PC-9 (cell line): ENCODE measurements at regions not wholly inside any gene's neighbourhood (a gene's known extent, or its start where the extent isn't known, plus 50 kb on each side); places are given as distances from the start of the nearest gene placed in this dataset.

Source experiments
- EZH2 ChIP-seq: fragments of 200-600 bp; sonication (generic); IDR thresholded peaks from 2 replicates; pipeline ENCODE4 v1.8.0; 2017; ENCODE audit warnings: antibody characterized with exemption, low read depth
- TF ChIP-seq, protein P1 (sequence below): fragments of 200-600 bp; sonication (generic); conservative IDR thresholded peaks from 2 replicates; pipeline ENCODE4 v1.6.1; 2017; ENCODE audit warnings: mixed run types, antibody characterized with exemption, mild to moderate bottlenecking, moderate library complexity

GRCh38 chr13:81197483-81197882 lies 856.6 kb upstream of the SPRY2 start:
- TF ChIP-seq, protein P1, sequence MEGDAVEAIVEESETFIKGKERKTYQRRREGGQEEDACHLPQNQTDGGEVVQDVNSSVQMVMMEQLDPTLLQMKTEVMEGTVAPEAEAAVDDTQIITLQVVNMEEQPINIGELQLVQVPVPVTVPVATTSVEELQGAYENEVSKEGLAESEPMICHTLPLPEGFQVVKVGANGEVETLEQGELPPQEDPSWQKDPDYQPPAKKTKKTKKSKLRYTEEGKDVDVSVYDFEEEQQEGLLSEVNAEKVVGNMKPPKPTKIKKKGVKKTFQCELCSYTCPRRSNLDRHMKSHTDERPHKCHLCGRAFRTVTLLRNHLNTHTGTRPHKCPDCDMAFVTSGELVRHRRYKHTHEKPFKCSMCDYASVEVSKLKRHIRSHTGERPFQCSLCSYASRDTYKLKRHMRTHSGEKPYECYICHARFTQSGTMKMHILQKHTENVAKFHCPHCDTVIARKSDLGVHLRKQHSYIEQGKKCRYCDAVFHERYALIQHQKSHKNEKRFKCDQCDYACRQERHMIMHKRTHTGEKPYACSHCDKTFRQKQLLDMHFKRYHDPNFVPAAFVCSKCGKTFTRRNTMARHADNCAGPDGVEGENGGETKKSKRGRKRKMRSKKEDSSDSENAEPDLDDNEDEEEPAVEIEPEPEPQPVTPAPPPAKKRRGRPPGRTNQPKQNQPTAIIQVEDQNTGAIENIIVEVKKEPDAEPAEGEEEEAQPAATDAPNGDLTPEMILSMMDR: no peak
- TF ChIP-seq EZH2: no peak
